T-helper 17 cell (primary cell): ENCODE measurements at regions not wholly inside any gene's neighbourhood (a gene's known extent, or its start where the extent isn't known, plus 50 kb on each side); places are given as distances from the start of the nearest gene placed in this dataset.
A peak's percentile ranks its signal among the peaks of the same experiment; 100 is the strongest.
"Not testable (repeated sequence)": the region's sequence is repeated elsewhere in the genome, so short reads cannot be mapped to it uniquely, and the experiment has no call there.

ENCODE experiments used
- ATAC-seq: fragments of 150-1000 bp; cut with Tn5 transposase; 2 replicates; pipeline ENCODE4 v1.10.0; 2021; ENCODE audit warnings: mild to moderate bottlenecking, moderate library complexity
- DNase-seq, 3 donors: peaks; one replicate each; pipeline versions ENCODE4 v3.0.0 to v3.0.0-alpha.2; 2020 to 2021
- H3K9me3 ChIP-seq: one replicate; pipeline ENCODE4 v1.7.0; 2013; ENCODE audit warnings: low read length, mild to moderate bottlenecking; ENCODE audit not compliant: control insufficient read depth, poor library complexity, severe bottlenecking
- H3K27ac Mint-ChIP-seq: one replicate; pipeline ENCODE4 v1.8.0; 2022; ENCODE audit warnings: mild to moderate bottlenecking, moderate library complexity, mixed read lengths
- H3K27me3 Mint-ChIP-seq: one replicate; pipeline ENCODE4 v1.8.0; 2022; ENCODE audit warnings: mixed read lengths
- H3K36me3 Mint-ChIP-seq: one replicate; pipeline ENCODE4 v1.8.0; 2022; ENCODE audit warnings: low read depth, mixed read lengths
- H3K4me1 Mint-ChIP-seq: one replicate; pipeline ENCODE4 v1.8.0; 2022; ENCODE audit warnings: mild to moderate bottlenecking, mixed read lengths
- H3K4me3 Mint-ChIP-seq: one replicate; pipeline ENCODE4 v1.8.0; 2022; ENCODE audit warnings: mild to moderate bottlenecking, moderate library complexity, mixed read lengths

- not testable (repeated sequence) for ATAC-seq, H3K27ac Mint-ChIP-seq
These were observed 156.4 kb downstream of the SPATA31A6 start for GRCh38 chr9:42339671-42340434.

GRCh38 chr9:42340435-42340723, 156.9 kb downstream of the SPATA31A6 start:
- not testable (repeated sequence) for H3K4me3 Mint-ChIP-seq, DNase-seq, H3K36me3 Mint-ChIP-seq, H3K4me1 Mint-ChIP-seq, H3K27ac Mint-ChIP-seq, H3K27me3 Mint-ChIP-seq, H3K9me3 ChIP-seq, ATAC-seq

More at GRCh38 chr9:42339671-42340434, 156.4 kb downstream of the SPATA31A6 start:
- not testable (repeated sequence) for H3K27me3 Mint-ChIP-seq, H3K4me1 Mint-ChIP-seq, H3K9me3 ChIP-seq, H3K36me3 Mint-ChIP-seq, H3K4me3 Mint-ChIP-seq, DNase-seq

- H3K27ac Mint-ChIP-seq, H3K4me3 Mint-ChIP-seq, ATAC-seq: not testable (repeated sequence)
These were observed 158.4 kb downstream of the SPATA31A6 start for GRCh38 chr9:42341860-42342259.

GRCh38 chr9:42342297-42342696, 158.8 kb downstream of the SPATA31A6 start:
- not testable (repeated sequence) for ATAC-seq, H3K27ac Mint-ChIP-seq, H3K4me1 Mint-ChIP-seq, H3K27me3 Mint-ChIP-seq, H3K4me3 Mint-ChIP-seq, DNase-seq, H3K36me3 Mint-ChIP-seq, H3K9me3 ChIP-seq

More at GRCh38 chr9:42341860-42342259, 158.4 kb downstream of the SPATA31A6 start:
- not testable (repeated sequence) for H3K9me3 ChIP-seq, H3K27me3 Mint-ChIP-seq, H3K36me3 Mint-ChIP-seq, H3K4me1 Mint-ChIP-seq, DNase-seq

GRCh38 chr9:42344508-42344907, 161.0 kb downstream of the SPATA31A6 start:
- not testable (repeated sequence) for H3K4me1 Mint-ChIP-seq, DNase-seq, H3K4me3 Mint-ChIP-seq, H3K9me3 ChIP-seq, ATAC-seq, H3K27me3 Mint-ChIP-seq, H3K36me3 Mint-ChIP-seq, H3K27ac Mint-ChIP-seq

GRCh38 chr9:42346916-42347315, 163.5 kb downstream of the SPATA31A6 start:
- not testable (repeated sequence) for ATAC-seq, H3K27ac Mint-ChIP-seq

GRCh38 chr9:42349181-42349580, 165.7 kb downstream of the SPATA31A6 start:
- not testable (repeated sequence) for H3K4me1 Mint-ChIP-seq, H3K9me3 ChIP-seq, H3K36me3 Mint-ChIP-seq, ATAC-seq, H3K27ac Mint-ChIP-seq, DNase-seq, H3K4me3 Mint-ChIP-seq, H3K27me3 Mint-ChIP-seq

More at GRCh38 chr9:42346916-42347315, 163.5 kb downstream of the SPATA31A6 start:
- not testable (repeated sequence) for H3K4me3 Mint-ChIP-seq, H3K4me1 Mint-ChIP-seq, H3K9me3 ChIP-seq, DNase-seq, H3K27me3 Mint-ChIP-seq, H3K36me3 Mint-ChIP-seq

GRCh38 chr9:42350412-42350811, 167.0 kb downstream of the SPATA31A6 start:
- not testable (repeated sequence) for H3K9me3 ChIP-seq, ATAC-seq, H3K4me1 Mint-ChIP-seq, H3K36me3 Mint-ChIP-seq, DNase-seq, H3K27me3 Mint-ChIP-seq, H3K4me3 Mint-ChIP-seq, H3K27ac Mint-ChIP-seq

- ATAC-seq, H3K27ac Mint-ChIP-seq: not testable (repeated sequence)
These were observed 174.3 kb downstream of the SPATA31A6 start for GRCh38 chr9:42357604-42358373.

GRCh38 chr9:42358626-42359247, 175.3 kb downstream of the SPATA31A6 start:
- H3K36me3 Mint-ChIP-seq, ATAC-seq, H3K27ac Mint-ChIP-seq, H3K4me1 Mint-ChIP-seq, H3K9me3 ChIP-seq, H3K4me3 Mint-ChIP-seq, DNase-seq: not testable (repeated sequence)
- peaks cover 12% of the 10 kb centered on the region for H3K27me3 Mint-ChIP-seq

More at GRCh38 chr9:42357604-42358373, 174.3 kb downstream of the SPATA31A6 start:
- not testable (repeated sequence) for DNase-seq, H3K4me1 Mint-ChIP-seq, H3K36me3 Mint-ChIP-seq, H3K9me3 ChIP-seq
- peak overlapping the region; percentile 13 for H3K4me3 Mint-ChIP-seq
- peaks cover 12% of the 10 kb centered on the region for H3K27me3 Mint-ChIP-seq

GRCh38 chr9:42364410-42365243, 181.2 kb downstream of the SPATA31A6 start:
- not testable (repeated sequence) for H3K4me1 Mint-ChIP-seq, H3K4me3 Mint-ChIP-seq, ATAC-seq, H3K27me3 Mint-ChIP-seq, H3K36me3 Mint-ChIP-seq, H3K9me3 ChIP-seq, DNase-seq, H3K27ac Mint-ChIP-seq

GRCh38 chr9:42365244-42365945, 181.9 kb downstream of the SPATA31A6 start:
- not testable (repeated sequence) for H3K27me3 Mint-ChIP-seq, H3K4me3 Mint-ChIP-seq, H3K27ac Mint-ChIP-seq, H3K4me1 Mint-ChIP-seq, H3K36me3 Mint-ChIP-seq, H3K9me3 ChIP-seq, DNase-seq
- ATAC-seq = peak; percentile 50
